K562 (cell line): ENCODE measurements at regions not wholly inside any gene's neighbourhood (a gene's known extent, or its start where the extent isn't known, plus 50 kb on each side); places are given as distances from the start of the nearest gene placed in this dataset.

Experiments used
- IRF9 ChIP-seq: fragments of 450-650 bp; IDR thresholded peaks from 2 replicates; pipeline ENCODE4 v1.6.1; 2016; ENCODE audit warnings: missing biosample characterization, missing genetic modification characterization
- KDM5B ChIP-seq: fragments of 200-600 bp; sonication (generic); IDR thresholded peaks from 2 replicates; pipeline ENCODE4 v1.6.1; 2012; ENCODE audit warnings: low read depth, mild to moderate bottlenecking, moderate library complexity, low read length, control low read depth, inconsistent platforms; ENCODE audit not compliant: insufficient replicate concordance
- MGA ChIP-seq: fragments of 450-650 bp; IDR thresholded peaks from 2 replicates; pipeline ENCODE4 v1.6.1; 2016; ENCODE audit warnings: mild to moderate bottlenecking, moderate library complexity
- NFE2L1 ChIP-seq: fragments of 450-650 bp; IDR thresholded peaks from 2 replicates; pipeline ENCODE4 v1.6.1; 2016; ENCODE audit warnings: missing genetic modification characterization, low read depth, mild to moderate bottlenecking, missing compliant biosample characterization, moderate library complexity, borderline replicate concordance
- SRSF3 ChIP-seq: fragments of 200-400 bp; formaldehyde crosslinking; IDR thresholded peaks from 2 replicates; pipeline ENCODE4 v1.6.1; 2016; ENCODE audit warnings: mild to moderate bottlenecking, low read length, moderate library complexity; ENCODE audit not compliant: insufficient read depth
- STAT5A ChIP-seq: IDR thresholded peaks from 2 replicates; pipeline ENCODE4 v1.6.1; 2012; ENCODE audit warnings: low read length, inconsistent platforms, borderline replicate concordance
- ZNF143 ChIP-seq: sonication (generic); formaldehyde crosslinking; IDR thresholded peaks from 2 replicates; pipeline ENCODE4 v1.9.0; 2022; ENCODE audit warnings: mild to moderate bottlenecking, missing genetic modification reagents
- TF ChIP-seq, protein P1 (sequence below): fragments of 450-650 bp; IDR thresholded peaks from one replicate; pipeline ENCODE4 v1.6.1; 2018; ENCODE audit warnings: mild to moderate bottlenecking, moderate library complexity; ENCODE audit not compliant: partially characterized antibody
- TF ChIP-seq, protein P2 (sequence below): fragments of 450-650 bp; IDR thresholded peaks from 2 replicates; pipeline ENCODE4 v1.6.1; 2016; ENCODE audit warnings: mild to moderate bottlenecking

DNA sequence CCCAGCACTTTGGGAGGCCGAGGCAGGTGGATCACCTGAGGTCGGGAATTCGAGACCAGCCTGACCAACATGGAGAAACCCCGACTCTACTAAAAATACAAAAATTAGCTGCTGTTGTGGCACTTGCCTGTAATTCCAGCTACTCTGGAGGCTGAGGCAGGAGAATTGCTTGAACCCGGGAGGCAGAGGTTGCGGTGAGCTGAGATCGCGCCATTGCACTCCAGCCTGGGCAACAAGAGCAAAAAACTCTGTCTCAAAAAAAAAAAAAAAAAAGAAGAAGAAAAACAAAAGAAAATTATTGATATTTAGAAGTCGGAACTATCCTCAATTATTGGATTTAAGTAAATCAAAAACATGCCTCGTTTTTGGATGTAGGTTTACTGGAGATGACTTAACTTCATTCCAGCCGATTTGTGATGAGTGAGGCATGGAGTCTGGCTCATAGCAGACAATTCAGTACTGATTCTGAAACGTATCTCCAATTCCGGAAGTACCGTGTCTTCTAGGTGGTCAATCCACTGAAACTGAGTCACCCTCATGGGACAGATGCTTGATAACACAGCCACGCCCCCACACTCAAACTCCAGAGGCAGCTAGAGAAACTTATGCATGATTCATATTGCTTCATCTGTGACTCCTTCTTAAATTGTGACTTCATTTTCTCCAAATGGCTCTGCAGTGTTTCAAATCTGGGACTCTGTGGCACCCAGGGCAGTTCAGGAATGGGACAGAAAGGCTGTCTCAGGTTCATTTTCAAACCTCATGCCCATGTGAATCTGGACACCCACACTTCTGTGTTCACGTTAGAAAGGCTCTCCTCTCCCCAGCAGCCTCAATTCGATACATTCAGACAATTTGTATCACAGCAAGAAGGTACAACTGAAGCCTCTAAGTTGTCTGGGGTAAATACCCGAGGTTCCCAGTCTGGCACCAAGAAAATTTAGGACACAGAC, 110.4 kb upstream of the ARMC2 start (continued):
- TF ChIP-seq MGA: peak; percentile 52; the same call in 1 of the 2 replicates
- TF ChIP-seq, protein P1, sequence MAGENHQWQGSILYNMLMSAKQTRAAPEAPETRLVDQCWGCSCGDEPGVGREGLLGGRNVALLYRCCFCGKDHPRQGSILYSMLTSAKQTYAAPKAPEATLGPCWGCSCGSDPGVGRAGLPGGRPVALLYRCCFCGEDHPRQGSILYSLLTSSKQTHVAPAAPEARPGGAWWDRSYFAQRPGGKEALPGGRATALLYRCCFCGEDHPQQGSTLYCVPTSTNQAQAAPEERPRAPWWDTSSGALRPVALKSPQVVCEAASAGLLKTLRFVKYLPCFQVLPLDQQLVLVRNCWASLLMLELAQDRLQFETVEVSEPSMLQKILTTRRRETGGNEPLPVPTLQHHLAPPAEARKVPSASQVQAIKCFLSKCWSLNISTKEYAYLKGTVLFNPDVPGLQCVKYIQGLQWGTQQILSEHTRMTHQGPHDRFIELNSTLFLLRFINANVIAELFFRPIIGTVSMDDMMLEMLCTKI: no peak
- TF ChIP-seq, protein P2, sequence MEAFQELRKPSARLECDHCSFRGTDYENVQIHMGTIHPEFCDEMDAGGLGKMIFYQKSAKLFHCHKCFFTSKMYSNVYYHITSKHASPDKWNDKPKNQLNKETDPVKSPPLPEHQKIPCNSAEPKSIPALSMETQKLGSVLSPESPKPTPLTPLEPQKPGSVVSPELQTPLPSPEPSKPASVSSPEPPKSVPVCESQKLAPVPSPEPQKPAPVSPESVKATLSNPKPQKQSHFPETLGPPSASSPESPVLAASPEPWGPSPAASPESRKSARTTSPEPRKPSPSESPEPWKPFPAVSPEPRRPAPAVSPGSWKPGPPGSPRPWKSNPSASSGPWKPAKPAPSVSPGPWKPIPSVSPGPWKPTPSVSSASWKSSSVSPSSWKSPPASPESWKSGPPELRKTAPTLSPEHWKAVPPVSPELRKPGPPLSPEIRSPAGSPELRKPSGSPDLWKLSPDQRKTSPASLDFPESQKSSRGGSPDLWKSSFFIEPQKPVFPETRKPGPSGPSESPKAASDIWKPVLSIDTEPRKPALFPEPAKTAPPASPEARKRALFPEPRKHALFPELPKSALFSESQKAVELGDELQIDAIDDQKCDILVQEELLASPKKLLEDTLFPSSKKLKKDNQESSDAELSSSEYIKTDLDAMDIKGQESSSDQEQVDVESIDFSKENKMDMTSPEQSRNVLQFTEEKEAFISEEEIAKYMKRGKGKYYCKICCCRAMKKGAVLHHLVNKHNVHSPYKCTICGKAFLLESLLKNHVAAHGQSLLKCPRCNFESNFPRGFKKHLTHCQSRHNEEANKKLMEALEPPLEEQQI: no peak
- TF ChIP-seq NFE2L1 (tag): no peak
- no peak for TF ChIP-seq IRF9 (tag)
- no peak for TF ChIP-seq KDM5B
- TF ChIP-seq STAT5A: 0 out of 2 replicates have a peak, but pooled peaks have one; percentile 12
- TF ChIP-seq SRSF3: no peak
- TF ChIP-seq ZNF143 (CRISPR knock-in tag): no peak
